GM23338 (cell line): ENCODE measurements at regions not wholly inside any gene's neighbourhood (a gene's known extent, or its start where the extent isn't known, plus 50 kb on each side); places are given as distances from the start of the nearest gene placed in this dataset.

Source experiments
- EZH2 ChIP-seq: fragments of 200-600 bp; sonication (generic); IDR thresholded peaks from one replicate; pipeline ENCODE4 v1.8.0; 2017; ENCODE audit warnings: antibody characterized with exemption, mild to moderate bottlenecking, low read depth; ENCODE audit not compliant: unreplicated experiment
- EZH2phosphoT487 ChIP-seq: fragments of 200-600 bp; sonication (generic); IDR thresholded peaks from one replicate; pipeline ENCODE4 v1.8.1; 2018; ENCODE audit warnings: antibody characterized with exemption; ENCODE audit not compliant: unreplicated experiment
- POLR2AphosphoS5 ChIP-seq: IDR thresholded peaks from 2 replicates; pipeline ENCODE4 v1.6.1; 2016; ENCODE audit warnings: antibody characterized with exemption, low read depth
- TF ChIP-seq, protein P1 (sequence below), 2 experiments: fragments of 200-600 bp in 1 of 2; sonication (generic) in 1 of 2; conservative IDR thresholded peaks; 2 replicates each; pipeline versions ENCODE4 v1.5.1 to v1.6.1; 2016 to 2017; ENCODE audit warnings: antibody characterized with exemption in 2 of 2, low read depth in 2 of 2, mild to moderate bottlenecking in 2 of 2, moderate library complexity in 1 of 2
- TF ChIP-seq, protein P2 (sequence below): fragments of 250-450 bp; sonication (Bioruptor Pico); IDR thresholded peaks from 2 replicates; pipeline ENCODE4 v1.5.0; 2020; ENCODE audit warnings: mild to moderate bottlenecking, moderate library complexity

DNA sequence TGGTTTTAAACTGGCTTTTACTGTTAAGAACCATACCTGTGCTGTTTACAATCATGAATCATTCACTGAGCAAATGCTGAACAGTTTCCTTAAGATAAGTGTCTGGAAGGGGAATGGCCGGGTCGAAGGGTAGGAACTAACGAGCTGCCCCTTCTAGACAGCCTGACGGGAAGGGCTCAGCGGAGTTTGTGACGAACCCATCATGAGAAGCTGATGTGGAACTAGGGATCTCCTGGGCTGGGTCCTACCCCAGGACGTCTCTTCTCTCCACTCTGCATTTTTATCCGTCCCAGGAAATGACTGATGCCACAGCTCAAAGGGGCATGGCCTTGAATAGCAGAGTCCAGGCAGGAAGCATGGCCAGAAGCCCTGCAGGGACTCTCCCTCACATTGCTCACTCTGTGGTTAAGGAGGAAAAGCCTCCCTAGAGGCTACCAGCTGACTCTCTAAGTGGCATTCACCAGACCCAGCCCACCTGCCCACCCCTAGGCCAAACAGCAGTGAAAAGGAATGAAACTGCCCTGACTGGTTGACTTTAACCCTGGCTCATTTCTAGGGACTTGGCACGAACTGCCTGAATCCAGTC is 112.0 kb downstream of the PFKFB3 start:
- TF ChIP-seq, protein P1, sequence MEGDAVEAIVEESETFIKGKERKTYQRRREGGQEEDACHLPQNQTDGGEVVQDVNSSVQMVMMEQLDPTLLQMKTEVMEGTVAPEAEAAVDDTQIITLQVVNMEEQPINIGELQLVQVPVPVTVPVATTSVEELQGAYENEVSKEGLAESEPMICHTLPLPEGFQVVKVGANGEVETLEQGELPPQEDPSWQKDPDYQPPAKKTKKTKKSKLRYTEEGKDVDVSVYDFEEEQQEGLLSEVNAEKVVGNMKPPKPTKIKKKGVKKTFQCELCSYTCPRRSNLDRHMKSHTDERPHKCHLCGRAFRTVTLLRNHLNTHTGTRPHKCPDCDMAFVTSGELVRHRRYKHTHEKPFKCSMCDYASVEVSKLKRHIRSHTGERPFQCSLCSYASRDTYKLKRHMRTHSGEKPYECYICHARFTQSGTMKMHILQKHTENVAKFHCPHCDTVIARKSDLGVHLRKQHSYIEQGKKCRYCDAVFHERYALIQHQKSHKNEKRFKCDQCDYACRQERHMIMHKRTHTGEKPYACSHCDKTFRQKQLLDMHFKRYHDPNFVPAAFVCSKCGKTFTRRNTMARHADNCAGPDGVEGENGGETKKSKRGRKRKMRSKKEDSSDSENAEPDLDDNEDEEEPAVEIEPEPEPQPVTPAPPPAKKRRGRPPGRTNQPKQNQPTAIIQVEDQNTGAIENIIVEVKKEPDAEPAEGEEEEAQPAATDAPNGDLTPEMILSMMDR (conservative IDR thresholded peaks at IDR 0.05; ENCODE audit: low read depth in 2 of 2): no peak
- TF ChIP-seq, protein P2, sequence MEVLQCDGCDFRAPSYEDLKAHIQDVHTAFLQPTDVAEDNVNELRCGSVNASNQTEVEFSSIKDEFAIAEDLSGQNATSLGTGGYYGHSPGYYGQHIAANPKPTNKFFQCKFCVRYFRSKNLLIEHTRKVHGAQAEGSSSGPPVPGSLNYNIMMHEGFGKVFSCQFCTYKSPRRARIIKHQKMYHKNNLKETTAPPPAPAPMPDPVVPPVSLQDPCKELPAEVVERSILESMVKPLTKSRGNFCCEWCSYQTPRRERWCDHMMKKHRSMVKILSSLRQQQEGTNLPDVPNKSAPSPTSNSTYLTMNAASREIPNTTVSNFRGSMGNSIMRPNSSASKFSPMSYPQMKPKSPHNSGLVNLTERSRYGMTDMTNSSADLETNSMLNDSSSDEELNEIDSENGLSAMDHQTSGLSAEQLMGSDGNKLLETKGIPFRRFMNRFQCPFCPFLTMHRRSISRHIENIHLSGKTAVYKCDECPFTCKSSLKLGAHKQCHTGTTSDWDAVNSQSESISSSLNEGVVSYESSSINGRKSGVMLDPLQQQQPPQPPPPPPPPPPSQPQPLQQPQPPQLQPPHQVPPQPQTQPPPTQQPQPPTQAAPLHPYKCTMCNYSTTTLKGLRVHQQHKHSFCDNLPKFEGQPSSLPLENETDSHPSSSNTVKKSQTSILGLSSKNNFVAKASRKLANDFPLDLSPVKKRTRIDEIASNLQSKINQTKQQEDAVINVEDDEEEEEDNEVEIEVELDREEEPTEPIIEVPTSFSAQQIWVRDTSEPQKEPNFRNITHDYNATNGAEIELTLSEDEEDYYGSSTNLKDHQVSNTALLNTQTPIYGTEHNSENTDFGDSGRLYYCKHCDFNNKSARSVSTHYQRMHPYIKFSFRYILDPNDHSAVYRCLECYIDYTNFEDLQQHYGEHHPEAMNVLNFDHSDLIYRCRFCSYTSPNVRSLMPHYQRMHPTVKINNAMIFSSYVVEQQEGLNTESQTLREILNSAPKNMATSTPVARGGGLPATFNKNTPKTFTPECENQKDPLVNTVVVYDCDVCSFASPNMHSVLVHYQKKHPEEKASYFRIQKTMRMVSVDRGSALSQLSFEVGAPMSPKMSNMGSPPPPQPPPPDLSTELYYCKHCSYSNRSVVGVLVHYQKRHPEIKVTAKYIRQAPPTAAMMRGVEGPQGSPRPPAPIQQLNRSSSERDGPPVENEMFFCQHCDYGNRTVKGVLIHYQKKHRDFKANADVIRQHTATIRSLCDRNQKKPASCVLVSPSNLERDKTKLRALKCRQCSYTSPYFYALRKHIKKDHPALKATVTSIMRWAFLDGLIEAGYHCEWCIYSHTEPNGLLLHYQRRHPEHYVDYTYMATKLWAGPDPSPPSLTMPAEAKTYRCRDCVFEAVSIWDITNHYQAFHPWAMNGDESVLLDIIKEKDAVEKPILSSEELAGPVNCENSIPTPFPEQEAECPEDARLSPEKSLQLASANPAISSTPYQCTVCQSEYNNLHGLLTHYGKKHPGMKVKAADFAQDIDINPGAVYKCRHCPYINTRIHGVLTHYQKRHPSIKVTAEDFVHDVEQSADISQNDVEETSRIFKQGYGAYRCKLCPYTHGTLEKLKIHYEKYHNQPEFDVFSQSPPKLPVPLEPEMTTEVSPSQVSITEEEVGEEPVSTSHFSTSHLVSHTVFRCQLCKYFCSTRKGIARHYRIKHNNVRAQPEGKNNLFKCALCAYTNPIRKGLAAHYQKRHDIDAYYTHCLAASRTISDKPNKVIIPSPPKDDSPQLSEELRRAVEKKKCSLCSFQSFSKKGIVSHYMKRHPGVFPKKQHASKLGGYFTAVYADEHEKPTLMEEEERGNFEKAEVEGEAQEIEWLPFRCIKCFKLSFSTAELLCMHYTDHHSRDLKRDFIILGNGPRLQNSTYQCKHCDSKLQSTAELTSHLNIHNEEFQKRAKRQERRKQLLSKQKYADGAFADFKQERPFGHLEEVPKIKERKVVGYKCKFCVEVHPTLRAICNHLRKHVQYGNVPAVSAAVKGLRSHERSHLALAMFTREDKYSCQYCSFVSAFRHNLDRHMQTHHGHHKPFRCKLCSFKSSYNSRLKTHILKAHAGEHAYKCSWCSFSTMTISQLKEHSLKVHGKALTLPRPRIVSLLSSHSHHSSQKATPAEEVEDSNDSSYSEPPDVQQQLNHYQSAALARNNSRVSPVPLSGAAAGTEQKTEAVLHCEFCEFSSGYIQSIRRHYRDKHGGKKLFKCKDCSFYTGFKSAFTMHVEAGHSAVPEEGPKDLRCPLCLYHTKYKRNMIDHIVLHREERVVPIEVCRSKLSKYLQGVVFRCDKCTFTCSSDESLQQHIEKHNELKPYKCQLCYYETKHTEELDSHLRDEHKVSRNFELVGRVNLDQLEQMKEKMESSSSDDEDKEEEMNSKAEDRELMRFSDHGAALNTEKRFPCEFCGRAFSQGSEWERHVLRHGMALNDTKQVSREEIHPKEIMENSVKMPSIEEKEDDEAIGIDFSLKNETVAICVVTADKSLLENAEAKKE: no peak
- TF ChIP-seq EZH2 (no peak), EZH2phosphoT487 (no peak), POLR2AphosphoS5 (no peak)
